ENCODE measurements at regions not wholly inside any gene's neighbourhood (a gene's known extent, or its start where the extent isn't known, plus 50 kb on each side); places are given as distances from the start of the nearest gene placed in this dataset.

GRCh38 chr6:4380881-4381281 is 245.5 kb upstream of the ECI2 start:
- Histone ChIP-seq H3K27ac (peak overlapping the region in 4 of 5 donors; percentile 8 to 82 (median 58)), H3K27me3 (no peaks in the 10 kb centered on the region), H3K9me3 (replicated peaks in 1 of 3) (peaks cover 0 to 16% (median 0%) of the 10 kb centered on the region in 3 donors), H3K4me3 (no peak overlapping the region), H3K4me1 (replicated peaks in 1 of 2) (no peaks in the 10 kb centered on the region), H3K36me3 (replicated peaks in 1 of 2) (no peaks in the 10 kb centered on the region)
- intact Hi-C loops (cut with DNase I): no loop called here
- no peak for TF ChIP-seq POLR2A (IDR thresholded peaks at IDR 0.05)
- TF ChIP-seq, protein P1, sequence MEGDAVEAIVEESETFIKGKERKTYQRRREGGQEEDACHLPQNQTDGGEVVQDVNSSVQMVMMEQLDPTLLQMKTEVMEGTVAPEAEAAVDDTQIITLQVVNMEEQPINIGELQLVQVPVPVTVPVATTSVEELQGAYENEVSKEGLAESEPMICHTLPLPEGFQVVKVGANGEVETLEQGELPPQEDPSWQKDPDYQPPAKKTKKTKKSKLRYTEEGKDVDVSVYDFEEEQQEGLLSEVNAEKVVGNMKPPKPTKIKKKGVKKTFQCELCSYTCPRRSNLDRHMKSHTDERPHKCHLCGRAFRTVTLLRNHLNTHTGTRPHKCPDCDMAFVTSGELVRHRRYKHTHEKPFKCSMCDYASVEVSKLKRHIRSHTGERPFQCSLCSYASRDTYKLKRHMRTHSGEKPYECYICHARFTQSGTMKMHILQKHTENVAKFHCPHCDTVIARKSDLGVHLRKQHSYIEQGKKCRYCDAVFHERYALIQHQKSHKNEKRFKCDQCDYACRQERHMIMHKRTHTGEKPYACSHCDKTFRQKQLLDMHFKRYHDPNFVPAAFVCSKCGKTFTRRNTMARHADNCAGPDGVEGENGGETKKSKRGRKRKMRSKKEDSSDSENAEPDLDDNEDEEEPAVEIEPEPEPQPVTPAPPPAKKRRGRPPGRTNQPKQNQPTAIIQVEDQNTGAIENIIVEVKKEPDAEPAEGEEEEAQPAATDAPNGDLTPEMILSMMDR (IDR thresholded peaks at IDR 0.05): no peak
- 50 to 63% (median 54%) methylated on average over 7 of the region's 7 CpGs for WGBS, 4 donors
- peak in 1 of 7 donors; percentile 54 for DNase-seq

DNA sequence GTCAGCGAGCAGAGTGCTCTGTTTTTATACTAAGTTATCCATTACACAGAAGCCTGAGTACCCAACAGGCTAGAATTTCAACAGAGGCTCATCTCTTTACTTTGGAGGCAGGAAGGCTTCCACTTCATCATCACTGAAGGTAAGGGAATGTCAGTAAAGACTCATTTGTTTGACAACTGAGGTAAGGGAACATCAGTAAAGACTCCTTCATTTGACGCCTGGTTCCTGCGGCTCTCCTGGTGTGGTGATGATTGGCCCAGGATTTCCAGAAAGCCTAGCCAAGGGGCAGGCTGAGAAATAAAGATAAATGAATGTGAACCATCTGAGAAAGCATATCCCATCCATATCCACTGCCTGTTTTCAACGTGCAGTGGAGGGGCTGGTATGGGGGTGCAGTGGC is 244.6 kb upstream of the ECI2 start:
- no peak for TF ChIP-seq POLR2A (IDR thresholded peaks at IDR 0.05)
- TF ChIP-seq, protein P1 (IDR thresholded peaks at IDR 0.05): no peak
- WGBS, 4 donors: 79 to 87% (median 85%) methylated on average over 4 of the region's 4 CpGs
- H3K27ac ChIP-seq: no peak overlapping the region

DNA sequence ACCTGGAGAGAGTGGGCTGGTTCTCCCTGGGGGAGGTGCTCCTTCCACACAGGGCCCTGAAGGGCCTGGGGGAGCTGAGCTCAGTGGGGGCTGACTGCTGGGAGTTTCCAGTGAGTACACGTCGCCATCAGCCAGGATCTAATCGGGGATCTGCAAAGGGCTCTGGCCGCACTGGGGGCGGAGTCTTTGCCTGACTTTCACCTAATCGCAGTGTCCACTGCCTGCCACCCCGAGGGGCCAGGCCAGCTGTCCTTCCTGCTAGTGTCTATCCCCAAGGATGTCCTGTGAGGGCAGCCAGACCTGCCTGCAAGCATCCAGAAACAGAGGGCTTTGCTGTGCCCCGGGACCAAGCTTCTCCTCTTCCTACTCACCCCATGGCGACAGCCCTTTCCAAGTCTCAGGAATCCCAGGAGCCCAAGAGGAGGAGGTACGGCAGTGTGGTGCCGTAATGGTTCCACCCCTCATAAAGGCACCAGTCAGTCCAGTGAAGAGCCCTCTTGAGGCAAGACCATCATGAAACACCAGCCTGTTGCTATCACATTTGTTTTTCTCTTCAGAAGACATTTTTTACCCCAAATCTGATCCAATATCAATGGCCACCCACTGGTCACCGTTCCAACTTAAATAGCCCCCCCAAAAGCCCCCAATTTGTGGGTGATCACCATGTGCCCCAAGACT is 243.1 kb upstream of the ECI2 start:
- 80 to 88% (median 83%) methylated on average over 6 to 12 of the region's 12 CpGs for WGBS, 4 donors
- no peak overlapping the region for H3K27ac ChIP-seq
- TF ChIP-seq, protein P1 (IDR thresholded peaks at IDR 0.05): no peak
- no peak for TF ChIP-seq POLR2A (IDR thresholded peaks at IDR 0.05)

More for the DNA sequence above, 244.6 kb upstream of the ECI2 start:
- intact Hi-C loops (cut with DNase I): no loop called here
- Histone ChIP-seq H3K27me3 (no peaks in the 10 kb centered on the region), H3K4me3 (no peak overlapping the region), H3K4me1 (replicated peaks in 1 of 2) (no peaks in the 10 kb centered on the region), H3K36me3 (replicated peaks in 1 of 2) (no peaks in the 10 kb centered on the region), H3K9me3 (replicated peaks in 1 of 3) (peaks cover 0 to 16% (median 0%) of the 10 kb centered on the region in 3 donors)
- DNase-seq: no peak

GRCh38 chr6:4377603-4378002 is 242.2 kb upstream of the ECI2 start:
- WGBS, 4 donors: 21 to 34% (median 25%) methylated on average over 3 of the region's 3 CpGs
- TF ChIP-seq, protein P1 (IDR thresholded peaks at IDR 0.05): no peak
- TF ChIP-seq POLR2A (IDR thresholded peaks at IDR 0.05): no peak
- H3K36me3 ChIP-seq (replicated peaks in 1 of 2): no peaks in the 10 kb centered on the region
- no peak for DNase-seq
- intact Hi-C loops (cut with DNase I): no loop called here
- no peaks in the 10 kb centered on the region for H3K27me3 ChIP-seq
- H3K4me3 ChIP-seq: no peak overlapping the region
- no peak overlapping the region for H3K27ac ChIP-seq
- H3K9me3 ChIP-seq (replicated peaks in 1 of 3): no peaks in the 10 kb centered on the region
- no peaks in the 10 kb centered on the region for H3K4me1 ChIP-seq (replicated peaks in 1 of 2)

More for the DNA sequence above, 243.1 kb upstream of the ECI2 start:
- H3K27me3 ChIP-seq: no peaks in the 10 kb centered on the region
- peak in 1 of 7 donors; percentile 35 for DNase-seq
- no peaks in the 10 kb centered on the region for H3K4me1 ChIP-seq (replicated peaks in 1 of 2)
- intact Hi-C loops (cut with DNase I): no loop called here
- H3K4me3 ChIP-seq: no peak overlapping the region
- H3K9me3 ChIP-seq (replicated peaks in 1 of 3): peaks cover 0 to 4% (median 0%) of the 10 kb centered on the region in 3 donors
- H3K36me3 ChIP-seq (replicated peaks in 1 of 2): no peaks in the 10 kb centered on the region

Measured in adrenal gland (tissue), 9 donors.